ENCODE measurements at regions not wholly inside any gene's neighbourhood (a gene's known extent, or its start where the extent isn't known, plus 50 kb on each side); places are given as distances from the start of the nearest gene placed in this dataset.

- Histone ChIP-seq H3K27me3 (no peaks in the 10 kb centered on the region), H3K9ac (no peak overlapping the region), H3K79me2 (ENCODE audit: low read depth) (no peaks in the 10 kb centered on the region), H3K9me3 (ENCODE audit: low read depth) (no peaks in the 10 kb centered on the region), H2AFZ (replicated peaks) (no peak overlapping the region), H3F3A (ENCODE audit: low read depth) (no peaks in the 10 kb centered on the region), H3K4me1 (no peaks in the 10 kb centered on the region), H3K27ac (no peak overlapping the region), H3K4me3 (no peak overlapping the region), H4K20me1 (ENCODE audit: low read depth) (no peaks in the 10 kb centered on the region), H3K4me2 (no peak overlapping the region), H3K36me3 (no peaks in the 10 kb centered on the region)
- H3K4me1 Mint-ChIP-seq: peaks cover 18% of the 10 kb centered on the region
- H3K27me3 Mint-ChIP-seq (ENCODE audit: insufficient read depth, low read depth): no peaks in the 10 kb centered on the region
- no peak for DNase-seq (ENCODE audit: low spot score)
- peaks cover 5% of the 10 kb centered on the region for H3K9me3 Mint-ChIP-seq
- no peaks in the 10 kb centered on the region for H3K36me3 Mint-ChIP-seq
- no peak overlapping the region for H3K4me3 Mint-ChIP-seq
- TF ChIP-seq EZH2 (IDR thresholded peaks at IDR 0.05) (no peak), CTCF (IDR thresholded peaks at IDR 0.05) (no peak), EZH2phosphoT487 (IDR thresholded peaks at IDR 0.05) (no peak)
- H3K27ac Mint-ChIP-seq: no peak overlapping the region
Observed at GRCh38 chrX:85570496-85570895, 191.0 kb upstream of the POF1B start.

- Histone ChIP-seq H3F3A (ENCODE audit: low read depth) (no peaks in the 10 kb centered on the region), H3K9me3 (ENCODE audit: low read depth) (no peaks in the 10 kb centered on the region), H4K20me1 (ENCODE audit: low read depth) (no peaks in the 10 kb centered on the region), H3K27me3 (no peaks in the 10 kb centered on the region), H3K79me2 (ENCODE audit: low read depth) (no peaks in the 10 kb centered on the region), H3K9ac (no peak overlapping the region), H3K4me3 (no peak overlapping the region), H3K27ac (no peak overlapping the region), H3K36me3 (no peaks in the 10 kb centered on the region), H2AFZ (replicated peaks) (no peak overlapping the region), H3K4me1 (no peaks in the 10 kb centered on the region), H3K4me2 (no peak overlapping the region)
- DNase-seq (ENCODE audit: low spot score): no peak
- peak overlapping the region; percentile 21 for H3K27ac Mint-ChIP-seq
- no peaks in the 10 kb centered on the region for H3K27me3 Mint-ChIP-seq (ENCODE audit: insufficient read depth, low read depth)
- no peak overlapping the region for H3K4me3 Mint-ChIP-seq
- TF ChIP-seq EZH2 (IDR thresholded peaks at IDR 0.05) (no peak), CTCF (IDR thresholded peaks at IDR 0.05) (no peak), EZH2phosphoT487 (IDR thresholded peaks at IDR 0.05) (no peak)
- peaks cover 8% of the 10 kb centered on the region for H3K9me3 Mint-ChIP-seq
- H3K36me3 Mint-ChIP-seq: no peaks in the 10 kb centered on the region
- peaks cover 18% of the 10 kb centered on the region for H3K4me1 Mint-ChIP-seq
Observed at GRCh38 chrX:85569686-85570085, 190.2 kb upstream of the POF1B start.

- Histone ChIP-seq H3K36me3 (no peaks in the 10 kb centered on the region), H3K9ac (no peak overlapping the region), H3K9me3 (ENCODE audit: low read depth) (no peaks in the 10 kb centered on the region), H3K27me3 (no peaks in the 10 kb centered on the region), H3K79me2 (ENCODE audit: low read depth) (no peaks in the 10 kb centered on the region), H2AFZ (replicated peaks) (no peak overlapping the region), H3F3A (ENCODE audit: low read depth) (no peaks in the 10 kb centered on the region), H3K4me2 (no peak overlapping the region), H3K4me3 (no peak overlapping the region), H4K20me1 (ENCODE audit: low read depth) (no peaks in the 10 kb centered on the region), H3K4me1 (no peaks in the 10 kb centered on the region), H3K27ac (no peak overlapping the region)
- TF ChIP-seq CTCF (IDR thresholded peaks at IDR 0.05) (no peak), EZH2 (IDR thresholded peaks at IDR 0.05) (no peak), EZH2phosphoT487 (IDR thresholded peaks at IDR 0.05) (no peak)
- Mint-ChIP-seq H3K27ac (peak overlapping the region; percentile 25), H3K9me3 (peaks cover 8% of the 10 kb centered on the region), H3K27me3 (ENCODE audit: insufficient read depth, low read depth) (no peaks in the 10 kb centered on the region), H3K4me3 (no peak overlapping the region), H3K36me3 (no peaks in the 10 kb centered on the region), H3K4me1 (peaks cover 18% of the 10 kb centered on the region)
- DNase-seq (ENCODE audit: low spot score): no peak
Observed at GRCh38 chrX:85569096-85569495, 189.6 kb upstream of the POF1B start.

All from neural progenitor cell (in vitro differentiated cells).